A549 (cell line): ENCODE measurements at regions not wholly inside any gene's neighbourhood (a gene's known extent, or its start where the extent isn't known, plus 50 kb on each side); places are given as distances from the start of the nearest gene placed in this dataset.

Source experiments
- EP300 ChIP-seq, 2 experiments: fragments of >200 bp; sonication (Bioruptor Twin); formaldehyde crosslinking; IDR thresholded peaks; 2 replicates in 1 of 2; 3 replicates in 1 of 2; pipeline ENCODE4 v1.6.1; 2016 to 2017
- ESRRA ChIP-seq: fragments of 150-350 bp; IDR thresholded peaks from 2 replicates; pipeline ENCODE4 v1.6.1; 2014; ENCODE audit warnings: mild to moderate bottlenecking, low read length, borderline replicate concordance
- NR3C1 ChIP-seq: fragments of >200 bp; sonication (Bioruptor Twin); formaldehyde crosslinking; IDR thresholded peaks from 3 replicates; pipeline ENCODE4 v1.6.1; 2017
- POLR2A ChIP-seq: IDR thresholded peaks from 2 replicates; pipeline ENCODE4 v1.6.1; 2012; ENCODE audit warnings: mild to moderate bottlenecking, low read length
- TF ChIP-seq, protein P1 (sequence below): fragments of >200 bp; sonication (Bioruptor Twin); formaldehyde crosslinking; IDR thresholded peaks from 3 replicates; pipeline ENCODE4 v1.5.1; 2016

DNA sequence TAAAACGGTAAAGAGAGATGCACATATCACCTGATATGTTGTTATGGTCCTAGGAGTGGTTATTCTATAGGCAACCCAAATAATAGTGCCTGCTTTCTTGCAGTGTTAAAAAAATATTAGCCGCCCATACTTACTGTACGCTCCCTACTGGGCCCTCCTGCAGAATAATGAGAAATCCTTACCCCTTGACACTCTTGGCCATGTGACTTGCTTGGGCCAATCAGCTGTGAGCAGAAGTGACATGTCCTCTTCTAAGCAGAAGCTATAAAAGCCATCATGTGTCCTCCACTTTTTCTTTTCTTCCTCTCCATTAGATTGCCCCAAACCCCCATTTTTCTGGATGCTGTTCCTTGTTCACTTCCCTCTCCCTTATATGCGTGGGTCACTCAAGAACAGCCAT is 90.5 kb upstream of the SPRED2 start:
- TF ChIP-seq, protein P1, sequence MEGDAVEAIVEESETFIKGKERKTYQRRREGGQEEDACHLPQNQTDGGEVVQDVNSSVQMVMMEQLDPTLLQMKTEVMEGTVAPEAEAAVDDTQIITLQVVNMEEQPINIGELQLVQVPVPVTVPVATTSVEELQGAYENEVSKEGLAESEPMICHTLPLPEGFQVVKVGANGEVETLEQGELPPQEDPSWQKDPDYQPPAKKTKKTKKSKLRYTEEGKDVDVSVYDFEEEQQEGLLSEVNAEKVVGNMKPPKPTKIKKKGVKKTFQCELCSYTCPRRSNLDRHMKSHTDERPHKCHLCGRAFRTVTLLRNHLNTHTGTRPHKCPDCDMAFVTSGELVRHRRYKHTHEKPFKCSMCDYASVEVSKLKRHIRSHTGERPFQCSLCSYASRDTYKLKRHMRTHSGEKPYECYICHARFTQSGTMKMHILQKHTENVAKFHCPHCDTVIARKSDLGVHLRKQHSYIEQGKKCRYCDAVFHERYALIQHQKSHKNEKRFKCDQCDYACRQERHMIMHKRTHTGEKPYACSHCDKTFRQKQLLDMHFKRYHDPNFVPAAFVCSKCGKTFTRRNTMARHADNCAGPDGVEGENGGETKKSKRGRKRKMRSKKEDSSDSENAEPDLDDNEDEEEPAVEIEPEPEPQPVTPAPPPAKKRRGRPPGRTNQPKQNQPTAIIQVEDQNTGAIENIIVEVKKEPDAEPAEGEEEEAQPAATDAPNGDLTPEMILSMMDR, result no peak
- TF ChIP-seq ESRRA, result no peak
- no peak for TF ChIP-seq POLR2A
- no peak for TF ChIP-seq EP300 (IDR thresholded peaks at IDR 0.05)
- TF ChIP-seq NR3C1, result no peak
